Fibroblast of the conjunctiva (primary cell): ENCODE measurements at regions not wholly inside any gene's neighbourhood (a gene's known extent, or its start where the extent isn't known, plus 50 kb on each side); places are given as distances from the start of the nearest gene placed in this dataset.
A peak's percentile ranks its signal among the peaks of the same experiment; 100 is the strongest.

Experiments used
- DNase-seq: peaks from one replicate; pipeline ENCODE4 v3.0.0-alpha.2; 2010; ENCODE audit warnings: low read depth

DNA sequence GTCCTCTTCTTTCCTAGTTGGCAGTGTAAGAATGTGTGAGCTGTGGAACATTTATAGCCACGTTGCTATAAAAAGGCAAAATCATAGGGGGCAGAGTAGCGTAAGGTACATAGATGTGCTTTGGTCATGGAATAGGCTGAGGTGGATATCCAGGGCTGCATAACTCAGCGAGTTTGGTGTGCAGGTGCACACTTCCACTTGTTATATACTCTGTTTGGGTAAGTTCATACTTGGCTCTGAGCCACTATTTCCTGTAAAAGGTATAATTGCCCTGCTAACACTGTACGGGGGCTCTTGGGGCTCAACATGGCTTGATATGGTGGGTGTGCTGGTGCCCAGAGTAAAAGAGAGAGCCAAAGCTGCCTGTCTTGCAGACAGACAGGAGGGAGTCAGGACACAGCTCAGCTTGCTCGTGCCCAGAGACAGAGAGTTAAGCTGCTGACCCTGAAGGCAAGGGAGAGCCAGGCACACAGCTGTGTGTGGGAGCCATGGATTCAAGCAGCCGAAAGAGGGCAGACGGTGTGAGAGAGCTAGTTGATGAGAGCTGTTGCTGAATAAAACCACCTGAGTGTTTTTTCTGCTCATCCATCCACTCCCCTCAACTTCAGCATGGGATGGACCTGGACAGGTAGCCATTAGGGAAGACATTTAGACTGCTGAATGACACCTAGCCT is 126.7 kb downstream of the DKK1 start:
- no peak for DNase-seq

GRCh38 chr10:52442576-52442975 is 128.5 kb downstream of the DKK1 start:
- no peak for DNase-seq

DNA sequence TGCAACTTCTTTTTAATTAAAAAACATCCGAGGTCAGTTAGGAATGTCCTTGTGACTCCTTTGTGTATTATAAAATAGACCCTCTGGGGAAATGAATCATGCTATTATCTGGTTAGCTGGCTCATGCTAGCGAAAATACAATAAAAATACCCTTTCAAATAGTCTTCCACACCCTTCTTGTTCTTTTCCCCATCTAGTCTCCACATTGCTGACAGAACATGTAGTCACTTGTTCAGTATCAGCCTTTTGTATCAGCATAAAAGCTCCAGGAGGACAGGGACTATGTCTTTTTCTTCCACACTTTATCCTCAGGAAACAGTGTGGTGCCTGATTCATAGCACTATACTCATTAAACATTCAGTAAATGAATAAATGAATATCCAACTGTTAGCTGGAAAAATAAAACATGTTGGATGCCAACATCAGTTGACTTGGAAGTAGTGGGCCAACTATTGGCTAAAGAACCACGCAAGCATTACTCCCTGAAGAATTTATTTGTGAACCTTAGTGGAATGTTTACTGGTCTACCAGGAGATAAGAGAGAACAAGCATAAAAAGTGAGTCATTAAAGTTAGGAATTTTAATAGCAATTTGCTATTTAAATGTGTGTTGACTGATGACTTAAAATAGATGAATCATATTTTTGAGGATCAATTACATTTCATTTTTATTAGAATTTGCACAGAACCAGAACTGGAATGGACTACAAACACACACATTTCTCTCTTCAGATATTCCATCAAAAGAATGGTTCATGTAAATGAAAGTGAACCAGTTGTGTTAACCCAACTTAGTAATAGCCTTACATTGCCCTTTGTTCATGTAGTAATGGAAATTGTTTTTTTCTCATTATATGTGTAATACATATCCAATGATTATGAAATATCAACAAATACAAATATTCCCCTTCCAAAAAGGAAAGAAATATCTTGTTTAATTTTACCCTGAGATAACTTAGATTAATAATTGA is 129.6 kb downstream of the DKK1 start:
- DNase-seq = peak; percentile 38

- DNase-seq = no peak
Measured at GRCh38 chr10:52446391-52446790, 132.3 kb downstream of the DKK1 start.

DNA sequence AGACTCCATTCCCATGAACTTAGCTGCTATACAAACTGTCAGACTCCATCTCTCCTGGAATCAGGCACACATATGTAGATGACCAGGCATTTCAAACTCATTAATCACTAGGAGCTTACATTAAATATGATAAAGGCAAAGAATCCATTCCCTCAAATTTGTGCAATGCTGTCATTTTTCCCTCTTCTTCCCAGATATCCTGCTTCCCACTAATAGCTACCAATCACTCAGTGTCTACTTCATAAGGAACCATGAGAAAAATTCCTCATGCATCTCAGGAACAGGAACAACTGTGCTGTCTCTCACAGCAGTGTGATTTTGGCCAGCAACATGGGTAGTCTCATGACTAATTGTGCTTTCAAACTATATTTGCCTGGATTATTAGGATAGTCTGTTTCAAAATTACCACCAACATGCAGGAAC is 133.9 kb downstream of the DKK1 start:
- no peak for DNase-seq

GRCh38 chr10:52450762-52451291 is 136.7 kb downstream of the DKK1 start:
- DNase-seq = no peak

DNA sequence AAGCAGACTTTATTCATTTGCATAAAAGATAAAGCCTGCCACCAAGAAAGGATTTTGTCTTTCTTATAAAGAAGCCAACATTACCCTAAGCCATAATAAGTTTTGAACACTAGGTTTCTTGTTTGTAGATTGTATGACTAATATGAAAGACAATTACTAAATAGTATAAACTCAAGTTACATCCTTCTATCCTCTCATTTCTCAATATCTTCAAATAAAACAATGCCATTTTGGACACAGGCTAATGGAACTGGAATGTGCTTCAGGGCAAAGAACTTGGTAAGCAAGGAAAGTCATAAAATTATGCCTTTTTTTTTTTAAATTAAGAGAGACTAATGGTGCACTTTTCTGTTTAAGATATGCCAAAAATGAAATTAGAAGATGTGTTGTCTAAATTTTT is 137.7 kb downstream of the DKK1 start:
- DNase-seq = peak; percentile 37

GRCh38 chr10:52452600-52453493 is 138.8 kb downstream of the DKK1 start:
- no peak for DNase-seq

- no peak for DNase-seq
Measured at GRCh38 chr10:52453501-52453900, 139.4 kb downstream of the DKK1 start.

GRCh38 chr10:52454491-52454890 is 140.4 kb downstream of the DKK1 start:
- DNase-seq = no peak

- DNase-seq = no peak
Measured at GRCh38 chr10:52455098-52455497, 141.0 kb downstream of the DKK1 start.

DNA sequence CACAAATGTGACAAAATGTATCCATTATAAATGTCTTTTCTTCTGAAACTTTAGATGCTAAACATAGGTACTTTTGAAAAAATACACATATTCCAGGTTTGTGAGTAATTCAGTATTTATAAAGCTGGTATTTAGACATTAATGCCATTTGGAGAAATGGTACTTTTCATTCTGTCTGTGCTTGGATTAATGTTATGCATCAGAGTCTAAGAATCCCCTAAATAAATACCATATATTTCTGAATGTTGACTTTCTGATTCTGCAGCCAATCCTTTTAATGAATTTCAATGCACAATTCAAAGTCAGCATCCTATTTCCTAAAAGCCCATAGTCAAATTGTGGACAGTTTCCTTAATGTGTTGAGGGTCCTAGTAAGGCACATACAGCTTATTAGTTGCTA is 145.0 kb downstream of the DKK1 start:
- DNase-seq = no peak

GRCh38 chr10:52463826-52464225 is 149.7 kb downstream of the DKK1 start:
- DNase-seq = no peak

DNA sequence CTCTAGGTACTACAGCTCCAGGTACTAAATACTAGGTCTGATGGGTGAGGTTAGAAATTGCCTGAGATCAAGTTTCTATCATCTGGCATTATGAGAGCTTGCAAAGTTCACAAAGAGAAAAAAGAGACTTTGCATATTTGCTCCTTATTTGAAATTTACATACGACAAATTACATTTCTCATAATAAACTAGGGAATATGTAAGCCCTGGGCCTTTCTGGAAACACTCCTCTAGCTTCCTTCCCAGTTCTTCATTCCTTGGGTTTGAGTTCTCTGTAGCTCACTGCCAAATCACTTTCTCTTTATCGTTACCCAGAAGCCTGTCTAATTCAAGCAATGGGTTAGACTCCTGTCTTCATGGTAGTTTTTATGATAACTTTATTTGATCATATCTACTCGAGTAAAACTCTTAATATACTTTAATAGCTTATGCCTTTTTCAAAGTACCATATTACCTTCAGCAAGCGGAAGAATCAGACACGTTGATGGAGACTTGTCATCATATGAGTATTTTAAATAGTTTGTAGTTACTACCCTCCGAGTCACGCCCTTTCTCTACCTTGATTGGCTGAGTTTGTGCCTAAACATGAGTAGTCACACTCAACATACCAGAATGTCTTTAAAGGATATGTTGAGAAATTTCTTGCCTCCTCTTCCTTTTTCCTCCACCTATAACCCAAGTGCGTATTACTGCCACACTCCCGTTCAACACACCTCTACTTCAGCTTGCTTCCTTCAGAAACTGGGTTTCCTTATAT is 150.5 kb downstream of the DKK1 start:
- DNase-seq = no peak

GRCh38 chr10:52465202-52465601 is 151.1 kb downstream of the DKK1 start:
- DNase-seq = no peak

GRCh38 chr10:52466464-52466863 is 152.4 kb downstream of the DKK1 start:
- DNase-seq = no peak

GRCh38 chr10:52469970-52470705 is 156.1 kb downstream of the DKK1 start:
- DNase-seq = no peak

DNA sequence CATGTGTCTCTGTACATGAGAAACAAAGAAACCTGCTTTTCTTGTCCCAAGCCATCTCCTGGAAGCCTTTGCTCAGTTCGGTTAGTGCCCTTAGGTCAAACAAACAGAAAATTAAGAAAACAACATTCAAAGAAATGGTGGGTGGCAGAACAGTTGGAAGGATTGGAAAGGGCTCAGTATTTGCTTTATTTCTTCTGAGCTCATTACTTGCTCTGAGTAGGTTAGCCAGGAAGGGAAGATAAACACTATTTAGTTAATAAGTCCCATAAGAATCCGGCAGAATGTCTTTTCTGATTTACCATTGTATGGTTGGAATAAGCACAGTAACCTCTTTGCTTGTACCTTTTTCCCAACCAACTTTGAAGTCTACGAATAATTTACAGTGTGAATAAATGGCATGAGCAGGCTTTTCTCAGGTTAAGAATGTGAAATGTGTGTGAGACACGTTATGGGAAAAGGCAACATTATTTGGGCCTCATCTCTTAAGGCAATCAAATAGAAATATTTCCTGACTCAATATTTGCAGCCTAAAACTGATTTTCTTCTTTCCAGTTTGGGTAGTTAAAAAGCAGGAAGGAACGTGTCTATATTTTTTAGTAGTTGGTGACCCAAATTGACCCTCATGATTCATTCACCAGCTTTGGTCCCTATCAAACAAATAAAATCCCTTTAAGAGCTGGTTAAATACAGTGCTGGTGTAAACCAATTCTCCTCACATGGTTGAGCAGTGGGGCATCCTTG is 158.5 kb downstream of the DKK1 start:
- no peak for DNase-seq

- no peak for DNase-seq
Measured at GRCh38 chr10:52474265-52474664, 160.2 kb downstream of the DKK1 start.

DNA sequence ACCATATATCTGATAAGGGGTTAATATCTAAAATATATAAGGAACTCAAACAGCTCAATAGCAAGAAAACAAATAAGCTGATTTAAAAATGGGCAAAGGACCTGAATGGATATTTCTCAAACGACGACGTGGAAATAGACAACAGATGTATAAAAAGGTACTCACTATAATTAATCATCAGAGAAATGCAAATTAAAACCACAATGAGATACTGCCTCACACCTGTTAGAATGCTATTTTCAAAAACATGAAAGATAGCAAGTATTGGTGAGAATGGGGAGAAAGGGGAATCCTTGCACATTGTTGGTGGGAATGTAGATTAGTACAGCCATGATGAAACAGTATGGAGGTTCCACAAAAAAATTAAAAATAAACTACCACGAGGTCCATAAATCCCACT is 163.2 kb downstream of the DKK1 start:
- no peak for DNase-seq
